SK-N-SH (cell line): ENCODE measurements at regions not wholly inside any gene's neighbourhood (a gene's known extent, or its start where the extent isn't known, plus 50 kb on each side); places are given as distances from the start of the nearest gene placed in this dataset.

Experiments used
- CTCF ChIA-PET: fragments of 300-600, 350-600 bp; formaldehyde crosslinking; extraction: SDS; loops from one replicate; lab custom pipeline; 2021; lab: Yijun Ruan, JAX
- POLR2A ChIA-PET: fragments of 350-600 bp; sonication (Branson Sonifier 250); formaldehyde crosslinking; extraction: SDS; loops from one replicate; lab custom pipeline; 2020; ENCODE audit warnings: antibody characterized with exemption, inconsistent platforms; lab: Yijun Ruan, JAX
- DNase-seq: peaks from one replicate; pipeline ENCODE4 v3.0.0; 2012
- H2AFZ ChIP-seq: fragments of 200-600 bp; sonication (generic); 2 replicates; pipeline ENCODE4 v1.8.1; 2016; ENCODE audit warnings: antibody characterized with exemption, mild to moderate bottlenecking, low read depth
- H3F3A ChIP-seq: fragments of 200-600 bp; sonication (generic); replicated peaks from 2 replicates; pipeline ENCODE3; 2016; ENCODE audit warnings: antibody characterized with exemption, mild to moderate bottlenecking; ENCODE audit not compliant: insufficient read depth
- H3K27ac ChIP-seq, 2 experiments: fragments of 200-500 bp in 1 of 2; fragments of 200-600 bp in 1 of 2; sonication (Bioruptor generic) in 1 of 2; sonication (generic), shearing (Covaris generic) in 1 of 2; 2 replicates each; pipeline versions ENCODE4 v1.5.1 to v1.6.1; 2014 to 2016; ENCODE audit warnings: low read depth in 2 of 2, inconsistent platforms in 1 of 2, low read length in 1 of 2, mild to moderate bottlenecking in 1 of 2, mixed read lengths in 1 of 2
- H3K27me3 ChIP-seq: fragments of 200-600 bp; sonication (generic), shearing (Covaris generic); 2 replicates; pipeline ENCODE4 v1.6.1; 2016; ENCODE audit warnings: mixed run types; ENCODE audit not compliant: insufficient read depth
- H3K36me3 ChIP-seq, 2 experiments: fragments of 200-500 bp in 1 of 2; fragments of 200-600 bp in 1 of 2; sonication (Bioruptor generic) in 1 of 2; sonication (generic) in 1 of 2; replicated peaks in 1 of 2; 2 replicates each; pipeline versions ENCODE3 to v1.5.1; 2014 to 2016; ENCODE audit warnings: low read length in 1 of 2, mild to moderate bottlenecking in 1 of 2; ENCODE audit not compliant: insufficient read depth in 2 of 2, control insufficient read depth in 1 of 2
- H3K4me1 ChIP-seq, 2 experiments: fragments of 200-500 bp in 1 of 2; fragments of 200-600 bp in 1 of 2; sonication (Bioruptor generic) in 1 of 2; sonication (generic), shearing (Covaris generic) in 1 of 2; 2 replicates each; pipeline versions ENCODE4 v1.5.1 to v1.6.1; 2014 to 2016; ENCODE audit warnings: low read depth in 1 of 2, low read length in 1 of 2, mixed run types in 1 of 2; ENCODE audit not compliant: insufficient read depth in 2 of 2, control insufficient read depth in 1 of 2
- H3K4me2 ChIP-seq: fragments of 200-600 bp; sonication (generic), shearing (Covaris generic); 2 replicates; pipeline ENCODE4 v1.6.1; 2017; ENCODE audit warnings: mixed run types
- H3K4me3 ChIP-seq, 2 experiments: fragments of 200-500 bp in 1 of 2; fragments of 200-600 bp in 1 of 2; sonication (Bioruptor generic) in 1 of 2; sonication (generic), shearing (Covaris generic) in 1 of 2; 2 replicates each; pipeline versions ENCODE4 v1.5.1 to v1.8.1; 2014 to 2016; ENCODE audit warnings: low read depth in 2 of 2, inconsistent platforms in 1 of 2, low read length in 1 of 2, mild to moderate bottlenecking in 1 of 2, mixed read lengths in 1 of 2, moderate library complexity in 1 of 2
- H3K79me2 ChIP-seq: fragments of 200-600 bp; sonication (generic); 2 replicates; pipeline ENCODE4 v1.8.1; 2017; ENCODE audit warnings: mild to moderate bottlenecking; ENCODE audit not compliant: insufficient read depth
- H3K9ac ChIP-seq: fragments of 200-600 bp; sonication (generic); 2 replicates; pipeline ENCODE4 v1.6.1; 2017; ENCODE audit warnings: mixed run types
- H3K9me2 ChIP-seq: fragments of 200-600 bp; sonication (generic); 2 replicates; pipeline ENCODE4 v1.6.1; 2017; ENCODE audit warnings: mixed run types
- H3K9me3 ChIP-seq: fragments of 200-600 bp; sonication (generic); 2 replicates; pipeline ENCODE4 v1.6.1; 2017; ENCODE audit warnings: mixed run types, mild to moderate bottlenecking, moderate library complexity
- H4K20me1 ChIP-seq: fragments of 200-600 bp; sonication (generic); 2 replicates; pipeline ENCODE4 v1.6.1; 2017; ENCODE audit warnings: mild to moderate bottlenecking, mixed run types; ENCODE audit not compliant: insufficient read depth
- CTCF ChIP-seq: fragments of 200-600 bp; sonication (generic); IDR thresholded peaks from 2 replicates; pipeline ENCODE4 v1.6.1; 2017; ENCODE audit warnings: antibody characterized with exemption, mild to moderate bottlenecking, moderate library complexity
- ELF1 ChIP-seq: IDR thresholded peaks from 2 replicates; pipeline ENCODE4 v1.4.0; 2012
- GABPA ChIP-seq: IDR thresholded peaks from 2 replicates; pipeline ENCODE4 v1.4.0; 2012; ENCODE audit warnings: low read depth, mild to moderate bottlenecking
- NFIC ChIP-seq: IDR thresholded peaks from 2 replicates; pipeline ENCODE4 v1.4.0; 2012; ENCODE audit warnings: borderline replicate concordance
- NRF1 ChIP-seq: IDR thresholded peaks from 2 replicates; pipeline ENCODE4 v1.6.1; 2012; ENCODE audit warnings: low read depth, mild to moderate bottlenecking, low read length
- REST ChIP-seq: IDR thresholded peaks from 2 replicates; pipeline ENCODE4 v1.6.1; 2012; ENCODE audit warnings: mild to moderate bottlenecking, low read depth, low read length, moderate library complexity
- SIN3A ChIP-seq: IDR thresholded peaks from 2 replicates; pipeline ENCODE4 v1.6.1; 2012; ENCODE audit warnings: low read depth, mild to moderate bottlenecking, low read length, moderate library complexity, borderline replicate concordance
- TAF1 ChIP-seq: IDR thresholded peaks from 2 replicates; pipeline ENCODE4 v1.6.1; 2012; ENCODE audit warnings: low read depth, mild to moderate bottlenecking, low read length, moderate library complexity, borderline replicate concordance
- TCF12 ChIP-seq: IDR thresholded peaks from 2 replicates; pipeline ENCODE4 v1.4.0; 2012
- YY1 ChIP-seq: IDR thresholded peaks from 2 replicates; pipeline ENCODE4 v1.4.0; 2012; ENCODE audit warnings: low read depth, mild to moderate bottlenecking
- ZBTB33 ChIP-seq: IDR thresholded peaks from 2 replicates; pipeline ENCODE4 v1.4.0; 2012; ENCODE audit warnings: low read depth, borderline replicate concordance
- WGBS: methylation state at CpG from one replicate; pipeline ENCODE4 v1.1.6; 2017; ENCODE audit warnings: low lambda C conversion rate; 5-methylcytosine and 5-hydroxymethylcytosine counted together

- WGBS = 78% methylated on average over 3 of the region's 3 CpGs
- POLR2A ChIA-PET = no interaction called here
- Histone ChIP-seq H3K36me3 (no peaks in the 10 kb centered on the region), H2AFZ (peak overlapping the region; percentile 47; the same call in 1 of the 2 replicates), H3F3A (peaks cover 25% of the 10 kb centered on the region), H3K4me2 (no peak overlapping the region), H3K27ac (peak overlapping the region in 1 of 2 experiments; percentile 50; a peak in 2 of 4 replicates), H3K27me3 (no peaks in the 10 kb centered on the region), H3K9ac (no peak overlapping the region), H3K9me3 (peaks cover 13% of the 10 kb centered on the region; the same call in 1 of the 2 replicates), H3K9me2 (no peaks in the 10 kb centered on the region), H3K79me2 (no peaks in the 10 kb centered on the region), H3K4me1 (peaks cover 0 to 3% of the 10 kb centered on the region in 2 experiments; a peak in 1 of 4 replicates), H4K20me1 (no peaks in the 10 kb centered on the region), H3K4me3 (no peak overlapping the region)
- CTCF ChIA-PET = no interaction called here
- DNase-seq = no peak
- TF ChIP-seq GABPA (no peak), NRF1 (no peak), NFIC (no peak), ZBTB33 (no peak), TAF1 (no peak), SIN3A (no peak), ELF1 (no peak), REST (no peak), TCF12 (no peak), CTCF (no peak), YY1 (no peak)
Observed at GRCh38 chr2:189231719-189232323, 52.3 kb upstream of the COL5A2 start.
